Stimulated activated CD4-positive, alpha-beta T cell treated with anti-CD3 and anti-CD28 coated beads, Interleukin-12 subunit alpha, Interleukin-12 subunit beta, amount 100 ng/mL, for 4 hours (primary cell): ENCODE measurements at regions not wholly inside any gene's neighbourhood (a gene's known extent, or its start where the extent isn't known, plus 50 kb on each side); places are given as distances from the start of the nearest gene placed in this dataset.

ENCODE experiments used
- DNase-seq: peaks from one replicate; pipeline ENCODE4 v3.0.0-alpha.2; 2020

GRCh38 chr21:17869115-17869514 lies 50.0 kb upstream of the C21orf91 start:
- no peak for DNase-seq
